ENCODE measurements at regions not wholly inside any gene's neighbourhood (a gene's known extent, or its start where the extent isn't known, plus 50 kb on each side); places are given as distances from the start of the nearest gene placed in this dataset.

GRCh38 chr6:747921-748320, 55.0 kb upstream of the EXOC2 start:
- no peak for DNase-seq

GRCh38 chr6:747028-747427, 54.1 kb upstream of the EXOC2 start:
- no peak for DNase-seq

- DNase-seq = no peak
Observed at GRCh38 chr6:744666-745353, 51.9 kb upstream of the EXOC2 start.

- DNase-seq = no peak
Observed at GRCh38 chr6:743320-744096, 50.6 kb upstream of the EXOC2 start.

Data from activated CD4-positive, alpha-beta T cell treated with anti-CD3 and anti-CD28 coated beads, Interleukin-2, amount 50 U/mL, for 16 hours (primary cell).